SU-DHL-6 (cell line): ENCODE measurements at regions not wholly inside any gene's neighbourhood (a gene's known extent, or its start where the extent isn't known, plus 50 kb on each side); places are given as distances from the start of the nearest gene placed in this dataset.

Experiments
- H2AFZ ChIP-seq: fragments of 200-600 bp; sonication (generic); 2 replicates; pipeline ENCODE4 v1.6.1; 2014; ENCODE audit warnings: low read depth, mild to moderate bottlenecking, moderate library complexity, mixed read lengths, antibody characterized with exemption, low read length; ENCODE audit not compliant: severe bottlenecking
- H3F3A ChIP-seq: fragments of 200-600 bp; shearing (Covaris generic); 2 replicates; pipeline ENCODE4 v1.6.0; 2016; ENCODE audit warnings: antibody characterized with exemption, mild to moderate bottlenecking; ENCODE audit not compliant: insufficient read depth
- H3K27ac ChIP-seq: fragments of 200-600 bp; sonication (generic); 2 replicates; pipeline ENCODE4 v1.5.1; 2016; ENCODE audit warnings: low read depth, mild to moderate bottlenecking, low read length, moderate library complexity, mixed read lengths
- H3K27me3 ChIP-seq: fragments of 200-600 bp; sonication (generic), shearing (Covaris generic); 2 replicates; pipeline ENCODE4 v1.6.0; 2014; ENCODE audit warnings: mild to moderate bottlenecking, low read length
- H3K36me3 ChIP-seq: fragments of 200-600 bp; sonication (generic); 2 replicates; pipeline ENCODE4 v1.6.1; 2014; ENCODE audit warnings: mild to moderate bottlenecking, low read length, mixed read lengths
- H3K4me2 ChIP-seq: fragments of 300-600, 200-600 bp; shearing (Covaris generic), sonication (generic); 2 replicates; pipeline ENCODE4 v1.6.0; 2014; ENCODE audit warnings: low read length, low read depth, mild to moderate bottlenecking; ENCODE audit not compliant: poor library complexity, severe bottlenecking
- H3K4me3 ChIP-seq: fragments of 200-600 bp; sonication (generic); 2 replicates; pipeline ENCODE4 v1.5.1; 2014; ENCODE audit warnings: antibody characterized with exemption, low read length, mild to moderate bottlenecking, mixed read lengths; ENCODE audit not compliant: insufficient read depth, poor library complexity, severe bottlenecking
- H3K79me2 ChIP-seq: fragments of 200-600 bp; sonication (generic); 2 replicates; pipeline ENCODE4 v1.6.1; 2014; ENCODE audit warnings: mild to moderate bottlenecking, low read length, moderate library complexity; ENCODE audit not compliant: insufficient read depth
- H3K9ac ChIP-seq: fragments of 200-600 bp; sonication (generic); 2 replicates; pipeline ENCODE4 v1.7.0; 2014; ENCODE audit warnings: mild to moderate bottlenecking, low read length
- H3K9me2 ChIP-seq: fragments of 200-600 bp; sonication (generic); replicated peaks from 2 replicates; pipeline ENCODE4 v1.6.1; 2014; ENCODE audit warnings: low read length; ENCODE audit not compliant: insufficient read depth
- H3K9me3 ChIP-seq: fragments of 200-600 bp; sonication (generic); 2 replicates; pipeline ENCODE4 v1.6.1; 2014; ENCODE audit warnings: low read length, mixed read lengths; ENCODE audit not compliant: insufficient read depth
- H4K20me1 ChIP-seq: fragments of 200-600 bp; sonication (generic); 2 replicates; pipeline ENCODE4 v1.6.1; 2014; ENCODE audit warnings: low read depth, mild to moderate bottlenecking, antibody characterized with exemption, low read length, moderate library complexity, mixed read lengths
- EZH2phosphoT487 ChIP-seq: fragments of 200-600 bp; sonication (generic), shearing (Covaris generic); conservative IDR thresholded peaks from 2 replicates; pipeline ENCODE4 v1.6.1; 2018; ENCODE audit warnings: mild to moderate bottlenecking, antibody characterized with exemption, low read length, moderate library complexity, mixed read lengths
- TF ChIP-seq, protein P1 (sequence below): fragments of 200-600 bp; sonication (generic); IDR thresholded peaks from one replicate; pipeline ENCODE4 v1.5.1; 2017; ENCODE audit warnings: antibody characterized with exemption, mild to moderate bottlenecking, low read length, moderate library complexity; ENCODE audit not compliant: insufficient read depth, poor library complexity, severe bottlenecking

DNA sequence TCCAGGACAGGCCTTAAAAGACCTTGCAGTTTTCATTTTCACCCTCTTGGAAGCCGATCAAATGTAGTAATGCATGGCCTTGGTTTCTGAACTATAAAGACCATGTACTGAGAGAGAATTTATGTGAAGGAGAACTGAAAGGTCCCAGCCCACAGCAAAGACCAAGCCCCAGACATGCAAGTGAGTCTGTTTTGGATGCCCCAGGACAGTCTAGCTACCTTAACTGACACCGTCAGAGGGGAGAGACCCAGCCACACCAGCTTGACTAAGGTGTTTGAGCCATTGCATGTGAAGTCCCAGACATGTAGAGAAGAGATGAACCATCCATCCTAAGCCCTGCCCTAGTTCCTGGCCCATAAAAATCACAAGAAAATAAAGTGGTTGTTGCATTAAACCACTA lies 316.8 kb upstream of the GATB start:
- TF ChIP-seq EZH2phosphoT487 = no peak
- TF ChIP-seq, protein P1, sequence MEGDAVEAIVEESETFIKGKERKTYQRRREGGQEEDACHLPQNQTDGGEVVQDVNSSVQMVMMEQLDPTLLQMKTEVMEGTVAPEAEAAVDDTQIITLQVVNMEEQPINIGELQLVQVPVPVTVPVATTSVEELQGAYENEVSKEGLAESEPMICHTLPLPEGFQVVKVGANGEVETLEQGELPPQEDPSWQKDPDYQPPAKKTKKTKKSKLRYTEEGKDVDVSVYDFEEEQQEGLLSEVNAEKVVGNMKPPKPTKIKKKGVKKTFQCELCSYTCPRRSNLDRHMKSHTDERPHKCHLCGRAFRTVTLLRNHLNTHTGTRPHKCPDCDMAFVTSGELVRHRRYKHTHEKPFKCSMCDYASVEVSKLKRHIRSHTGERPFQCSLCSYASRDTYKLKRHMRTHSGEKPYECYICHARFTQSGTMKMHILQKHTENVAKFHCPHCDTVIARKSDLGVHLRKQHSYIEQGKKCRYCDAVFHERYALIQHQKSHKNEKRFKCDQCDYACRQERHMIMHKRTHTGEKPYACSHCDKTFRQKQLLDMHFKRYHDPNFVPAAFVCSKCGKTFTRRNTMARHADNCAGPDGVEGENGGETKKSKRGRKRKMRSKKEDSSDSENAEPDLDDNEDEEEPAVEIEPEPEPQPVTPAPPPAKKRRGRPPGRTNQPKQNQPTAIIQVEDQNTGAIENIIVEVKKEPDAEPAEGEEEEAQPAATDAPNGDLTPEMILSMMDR = no peak
- Histone ChIP-seq H3K4me3 (no peak overlapping the region), H4K20me1 (no peaks in the 10 kb centered on the region), H3K9ac (no peak overlapping the region), H3K4me2 (no peak overlapping the region), H3K79me2 (no peaks in the 10 kb centered on the region), H3K27me3 (no peaks in the 10 kb centered on the region), H3F3A (no peaks in the 10 kb centered on the region), H3K36me3 (no peaks in the 10 kb centered on the region; the same call in 1 of the 2 replicates), H2AFZ (no peak overlapping the region), H3K9me3 (peaks cover 13% of the 10 kb centered on the region; the same call in 1 of the 2 replicates), H3K9me2 (no peaks in the 10 kb centered on the region), H3K27ac (no peak overlapping the region)

DNA sequence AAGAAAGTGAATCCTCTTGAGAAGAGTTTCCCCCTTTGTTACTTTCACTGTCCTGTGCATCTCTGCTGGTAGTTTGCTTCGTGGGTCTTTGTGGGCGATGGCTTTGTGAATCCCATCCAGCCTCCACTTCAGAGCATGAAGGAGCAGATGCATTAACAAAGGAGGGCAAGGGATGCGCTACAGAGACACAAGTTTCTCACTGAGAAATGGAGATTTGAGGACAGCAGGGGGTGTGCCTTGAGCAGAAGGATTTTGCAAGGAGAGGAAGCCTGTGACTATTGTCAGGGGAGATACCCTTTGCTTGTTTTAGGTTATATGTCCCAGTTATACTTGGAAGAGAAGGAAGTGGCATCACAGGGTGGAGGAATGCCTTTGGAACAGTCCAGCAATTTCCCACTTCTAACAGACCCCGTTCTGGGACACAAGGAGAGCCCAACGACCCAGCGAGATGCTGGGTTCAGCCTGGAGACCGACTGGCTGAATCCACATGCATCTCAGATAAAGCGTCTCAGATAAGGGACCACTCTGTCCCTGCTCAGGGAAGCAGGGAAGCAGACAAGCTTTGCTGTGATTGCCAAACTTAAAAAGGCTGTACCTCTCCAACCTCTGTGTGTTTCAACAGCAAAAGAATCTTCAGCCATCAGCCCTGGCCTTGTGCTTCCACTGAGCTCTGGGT lies 314.6 kb upstream of the GATB start:
- no peaks in the 10 kb centered on the region for H3K36me3 ChIP-seq
- no peaks in the 10 kb centered on the region for H4K20me1 ChIP-seq
- no peaks in the 10 kb centered on the region for H3K79me2 ChIP-seq
- H3K27ac ChIP-seq = no peak overlapping the region
- H3K4me3 ChIP-seq = no peak overlapping the region
- no peaks in the 10 kb centered on the region for H3F3A ChIP-seq
- no peak overlapping the region for H3K9ac ChIP-seq
- no peaks in the 10 kb centered on the region for H3K9me2 ChIP-seq
- H3K4me2 ChIP-seq = no peak overlapping the region
- no peaks in the 10 kb centered on the region for H3K27me3 ChIP-seq
- no peak overlapping the region for H2AFZ ChIP-seq
- TF ChIP-seq EZH2phosphoT487 = no peak
- TF ChIP-seq, protein P1 = no peak
- no peaks in the 10 kb centered on the region; the same call in 1 of the 2 replicates for H3K9me3 ChIP-seq

DNA sequence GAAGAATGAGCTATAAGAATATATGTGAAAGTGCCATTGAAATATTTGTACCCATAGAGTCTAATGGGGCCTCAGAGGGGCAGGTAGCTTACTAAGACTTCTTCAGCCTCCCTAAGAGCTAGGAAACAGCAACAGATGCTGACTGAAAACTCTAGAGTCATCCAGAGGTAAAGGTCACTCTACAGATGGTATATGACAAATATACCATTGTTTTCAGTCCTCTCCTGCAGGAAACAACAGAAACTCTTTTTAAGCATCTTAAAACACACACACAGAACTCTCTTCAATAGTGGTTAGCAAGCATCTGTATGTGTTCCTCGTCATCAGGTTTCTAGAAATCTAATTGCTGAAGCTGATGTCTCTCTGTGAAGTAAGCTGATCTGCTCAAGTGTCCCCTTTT lies 313.8 kb upstream of the GATB start:
- H3K27ac ChIP-seq = no peak overlapping the region

More for the DNA sequence above, 313.8 kb upstream of the GATB start:
- Histone ChIP-seq H4K20me1 (no peaks in the 10 kb centered on the region), H3K36me3 (no peaks in the 10 kb centered on the region), H3K79me2 (no peaks in the 10 kb centered on the region), H3K9ac (no peak overlapping the region), H3K4me3 (no peak overlapping the region), H3K9me2 (no peaks in the 10 kb centered on the region), H3K27me3 (no peaks in the 10 kb centered on the region), H3F3A (no peaks in the 10 kb centered on the region), H3K4me2 (no peak overlapping the region), H3K9me3 (no peaks in the 10 kb centered on the region; the same call in 1 of the 2 replicates), H2AFZ (no peak overlapping the region)
- TF ChIP-seq EZH2phosphoT487 = no peak
- TF ChIP-seq, protein P1 = no peak
